ENCODE measurements at regions not wholly inside any gene's neighbourhood (a gene's known extent, or its start where the extent isn't known, plus 50 kb on each side); places are given as distances from the start of the nearest gene placed in this dataset.

GRCh38 chr4:12963291-12963690 is 520.8 kb downstream of the RAB28 start:
- no peak for TF ChIP-seq EZH2phosphoT487 (IDR thresholded peaks at IDR 0.05; ENCODE audit: unreplicated experiment)
- TF ChIP-seq, protein P1, sequence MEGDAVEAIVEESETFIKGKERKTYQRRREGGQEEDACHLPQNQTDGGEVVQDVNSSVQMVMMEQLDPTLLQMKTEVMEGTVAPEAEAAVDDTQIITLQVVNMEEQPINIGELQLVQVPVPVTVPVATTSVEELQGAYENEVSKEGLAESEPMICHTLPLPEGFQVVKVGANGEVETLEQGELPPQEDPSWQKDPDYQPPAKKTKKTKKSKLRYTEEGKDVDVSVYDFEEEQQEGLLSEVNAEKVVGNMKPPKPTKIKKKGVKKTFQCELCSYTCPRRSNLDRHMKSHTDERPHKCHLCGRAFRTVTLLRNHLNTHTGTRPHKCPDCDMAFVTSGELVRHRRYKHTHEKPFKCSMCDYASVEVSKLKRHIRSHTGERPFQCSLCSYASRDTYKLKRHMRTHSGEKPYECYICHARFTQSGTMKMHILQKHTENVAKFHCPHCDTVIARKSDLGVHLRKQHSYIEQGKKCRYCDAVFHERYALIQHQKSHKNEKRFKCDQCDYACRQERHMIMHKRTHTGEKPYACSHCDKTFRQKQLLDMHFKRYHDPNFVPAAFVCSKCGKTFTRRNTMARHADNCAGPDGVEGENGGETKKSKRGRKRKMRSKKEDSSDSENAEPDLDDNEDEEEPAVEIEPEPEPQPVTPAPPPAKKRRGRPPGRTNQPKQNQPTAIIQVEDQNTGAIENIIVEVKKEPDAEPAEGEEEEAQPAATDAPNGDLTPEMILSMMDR (conservative IDR thresholded peaks at IDR 0.05; ENCODE audit: low read depth in 2 of 2): no peak
- TF ChIP-seq, protein P2, sequence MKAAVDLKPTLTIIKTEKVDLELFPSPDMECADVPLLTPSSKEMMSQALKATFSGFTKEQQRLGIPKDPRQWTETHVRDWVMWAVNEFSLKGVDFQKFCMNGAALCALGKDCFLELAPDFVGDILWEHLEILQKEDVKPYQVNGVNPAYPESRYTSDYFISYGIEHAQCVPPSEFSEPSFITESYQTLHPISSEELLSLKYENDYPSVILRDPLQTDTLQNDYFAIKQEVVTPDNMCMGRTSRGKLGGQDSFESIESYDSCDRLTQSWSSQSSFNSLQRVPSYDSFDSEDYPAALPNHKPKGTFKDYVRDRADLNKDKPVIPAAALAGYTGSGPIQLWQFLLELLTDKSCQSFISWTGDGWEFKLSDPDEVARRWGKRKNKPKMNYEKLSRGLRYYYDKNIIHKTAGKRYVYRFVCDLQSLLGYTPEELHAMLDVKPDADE (IDR thresholded peaks at IDR 0.05): no peak
